Lung (tissue), 11 donors: ENCODE measurements at regions not wholly inside any gene's neighbourhood (a gene's known extent, or its start where the extent isn't known, plus 50 kb on each side); places are given as distances from the start of the nearest gene placed in this dataset.

Experiments
- ATAC-seq: fragments of 200-7000 bp; cut with Tn5 transposase; one replicate; pipeline ENCODE4 v1.9.1; 2020; ENCODE audit warnings: moderate number of reproducible peaks; ENCODE audit not compliant: insufficient read depth, low FRiP score
- DNase-seq, 3 donors: peaks; one replicate each; pipeline ENCODE4 v3.0.0-alpha.2; 2013 to 2017
- H3K27ac ChIP-seq, 2 donors: one replicate each; pipeline ENCODE4 v1.5.1; 2013; ENCODE audit warnings: mild to moderate bottlenecking in 2 of 2, moderate library complexity in 2 of 2, control low read depth in 1 of 2, inconsistent platforms in 1 of 2, low read depth in 1 of 2, low read length in 1 of 2
- H3K27me3 ChIP-seq, 3 donors: one replicate each; pipeline ENCODE4 v1.5.1; 2013; ENCODE audit warnings: low read length in 2 of 3; ENCODE audit not compliant: control insufficient read depth in 3 of 3, insufficient read depth in 3 of 3
- H3K36me3 ChIP-seq, 4 donors: one replicate each; pipeline ENCODE4 v1.5.1; 2013; ENCODE audit warnings: low read length in 4 of 4, mild to moderate bottlenecking in 1 of 4, moderate library complexity in 1 of 4; ENCODE audit not compliant: control insufficient read depth in 4 of 4, insufficient read depth in 4 of 4
- H3K4me1 ChIP-seq, 5 donors: one replicate each; pipeline ENCODE4 v1.5.1; 2013; ENCODE audit warnings: low read length in 5 of 5, mild to moderate bottlenecking in 2 of 5, moderate library complexity in 1 of 5; ENCODE audit not compliant: control insufficient read depth in 5 of 5, insufficient read depth in 5 of 5
- H3K4me3 ChIP-seq: one replicate; pipeline ENCODE4 v1.5.1; 2013; ENCODE audit warnings: mild to moderate bottlenecking, control low read depth, moderate library complexity
- H3K9ac ChIP-seq, 2 donors: one replicate each; pipeline ENCODE4 v1.5.1; 2013; ENCODE audit warnings: low read length in 2 of 2, control low read depth in 1 of 2; ENCODE audit not compliant: insufficient read depth in 1 of 2
- H3K9me3 ChIP-seq, 4 donors: one replicate each; pipeline ENCODE4 v1.5.1; 2013; ENCODE audit warnings: low read length in 3 of 4, mild to moderate bottlenecking in 1 of 4, moderate library complexity in 1 of 4; ENCODE audit not compliant: control insufficient read depth in 4 of 4, insufficient read depth in 3 of 4
- whole genome bisulfite sequencing, 2 donors: extraction: QIAGEN DNeasy Blood & Tissue Kit; methylation state at CpG; one replicate each; pipeline ENCODE4 v1.1.7; 2013; 5-methylcytosine and 5-hydroxymethylcytosine counted together
- TF ChIP-seq, protein P1 (sequence below): IDR thresholded peaks from 2 replicates; pipeline ENCODE4 v1.5.1; 2012; ENCODE audit warnings: mild to moderate bottlenecking; ENCODE audit errors: control extremely low read depth, extremely low read depth
- donor health status: control.
- donor health status: control.
- donor health status: Bipolar disorder and iron deficiency.
- donor health status: healthy.
- donor health status: DM: yes; HTN: yes; CAD: no.

DNA sequence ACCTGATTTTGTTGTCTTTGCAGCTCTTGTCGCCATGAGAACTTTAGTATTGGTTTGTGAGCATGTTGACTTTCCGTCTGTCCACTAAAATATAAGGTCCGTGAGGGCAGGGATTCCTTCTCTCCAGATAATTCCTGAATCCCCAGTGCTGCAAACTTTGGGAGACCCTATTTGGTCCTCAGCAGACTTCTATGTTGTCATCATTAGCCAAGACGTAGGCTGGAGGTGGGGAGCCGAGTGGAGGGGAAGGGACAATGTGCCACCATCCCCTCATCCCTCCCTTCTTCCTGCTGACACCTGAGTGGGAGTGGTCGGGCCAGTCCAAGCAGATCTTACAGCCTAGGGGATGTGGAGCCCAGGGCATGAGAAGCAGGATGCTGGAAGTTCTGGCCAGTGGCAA, 690.6 kb downstream of the TBC1D22A start:
- no peak for DNase-seq
- Histone ChIP-seq H3K9me3 (peaks cover 0 to 11% (median 6%) of the 10 kb centered on the region in 4 donors), H3K36me3 (no peaks in the 10 kb centered on the region), H3K27ac (no peak overlapping the region), H3K9ac (no peak overlapping the region), H3K4me3 (no peak overlapping the region), H3K4me1 (no peaks in the 10 kb centered on the region), H3K27me3 (no peaks in the 10 kb centered on the region)
- WGBS, 2 donors = 89 to 97% methylated on average over 6 of the region's 6 CpGs
- TF ChIP-seq, protein P1, sequence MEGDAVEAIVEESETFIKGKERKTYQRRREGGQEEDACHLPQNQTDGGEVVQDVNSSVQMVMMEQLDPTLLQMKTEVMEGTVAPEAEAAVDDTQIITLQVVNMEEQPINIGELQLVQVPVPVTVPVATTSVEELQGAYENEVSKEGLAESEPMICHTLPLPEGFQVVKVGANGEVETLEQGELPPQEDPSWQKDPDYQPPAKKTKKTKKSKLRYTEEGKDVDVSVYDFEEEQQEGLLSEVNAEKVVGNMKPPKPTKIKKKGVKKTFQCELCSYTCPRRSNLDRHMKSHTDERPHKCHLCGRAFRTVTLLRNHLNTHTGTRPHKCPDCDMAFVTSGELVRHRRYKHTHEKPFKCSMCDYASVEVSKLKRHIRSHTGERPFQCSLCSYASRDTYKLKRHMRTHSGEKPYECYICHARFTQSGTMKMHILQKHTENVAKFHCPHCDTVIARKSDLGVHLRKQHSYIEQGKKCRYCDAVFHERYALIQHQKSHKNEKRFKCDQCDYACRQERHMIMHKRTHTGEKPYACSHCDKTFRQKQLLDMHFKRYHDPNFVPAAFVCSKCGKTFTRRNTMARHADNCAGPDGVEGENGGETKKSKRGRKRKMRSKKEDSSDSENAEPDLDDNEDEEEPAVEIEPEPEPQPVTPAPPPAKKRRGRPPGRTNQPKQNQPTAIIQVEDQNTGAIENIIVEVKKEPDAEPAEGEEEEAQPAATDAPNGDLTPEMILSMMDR = no peak
- ATAC-seq = no peak

DNA sequence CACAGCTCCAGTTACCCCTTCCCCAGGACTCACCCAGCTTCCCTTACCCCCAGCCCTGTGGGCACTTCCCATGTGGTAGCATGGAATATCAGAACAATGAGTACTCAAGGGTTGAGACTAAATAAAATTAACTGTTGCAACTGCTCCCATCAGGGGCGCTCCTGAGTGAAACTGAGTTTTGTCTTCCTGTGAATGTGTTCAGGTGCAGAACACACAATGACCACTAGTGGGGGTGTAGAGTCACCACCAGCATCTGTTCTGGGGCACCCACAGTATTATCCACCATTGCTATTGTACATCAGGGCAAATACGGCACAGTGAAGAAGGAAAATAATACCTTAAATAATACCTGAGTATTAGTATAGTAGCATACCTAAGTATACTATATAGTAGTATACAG, 689.7 kb downstream of the TBC1D22A start:
- peaks cover 0 to 11% (median 6%) of the 10 kb centered on the region in 4 donors for H3K9me3 ChIP-seq

DNA sequence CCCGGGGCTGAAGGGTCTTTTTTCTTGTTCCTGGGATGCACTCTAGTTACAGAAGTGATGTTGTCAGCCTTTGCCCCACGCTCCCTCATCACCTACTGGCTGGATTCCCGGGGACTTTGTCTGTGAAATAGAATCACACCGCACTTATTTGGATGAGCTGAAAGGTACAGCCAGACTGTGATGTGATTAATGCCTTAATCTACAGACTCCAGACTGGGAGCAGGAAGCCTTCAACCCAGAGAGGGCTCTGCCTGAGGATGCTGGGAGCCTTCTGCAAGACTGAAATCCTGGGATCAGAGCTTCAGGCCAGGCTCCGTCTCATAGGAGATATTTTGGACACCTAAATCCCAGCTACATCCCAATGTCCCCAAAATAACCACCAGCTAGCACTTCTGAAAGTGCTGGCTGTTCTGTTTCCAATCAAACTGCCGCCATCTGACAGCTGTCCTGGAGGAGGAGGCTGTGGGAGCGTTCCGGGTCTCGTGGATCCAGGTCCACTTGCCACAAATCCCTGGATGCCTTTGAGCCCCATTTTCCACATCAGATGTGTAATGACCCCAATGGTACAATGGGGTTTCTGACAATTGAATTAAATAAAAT, 688.5 kb downstream of the TBC1D22A start:
- peaks cover 0 to 11% (median 3%) of the 10 kb centered on the region in 4 donors for H3K9me3 ChIP-seq
- H3K9ac ChIP-seq = no peak overlapping the region
- ATAC-seq (no peak), DNase-seq (no peak)
- no peak overlapping the region for H3K27ac ChIP-seq
- no peaks in the 10 kb centered on the region for H3K36me3 ChIP-seq
- H3K4me3 ChIP-seq = no peak overlapping the region
- H3K27me3 ChIP-seq = no peaks in the 10 kb centered on the region
- H3K4me1 ChIP-seq = no peaks in the 10 kb centered on the region
- TF ChIP-seq, protein P1 = no peak
- WGBS, 2 donors = 82 to 87% methylated on average over 9 of the region's 9 CpGs

More for the DNA sequence above, 689.7 kb downstream of the TBC1D22A start:
- no peak for DNase-seq
- no peaks in the 10 kb centered on the region for H3K4me1 ChIP-seq
- ATAC-seq = peak; percentile 62
- 78 to 84% methylated on average over 2 of the region's 2 CpGs for WGBS, 2 donors
- no peak overlapping the region for H3K27ac ChIP-seq
- H3K36me3 ChIP-seq = no peaks in the 10 kb centered on the region
- TF ChIP-seq, protein P1 = no peak
- H3K9ac ChIP-seq = no peak overlapping the region
- no peak overlapping the region for H3K4me3 ChIP-seq
- no peaks in the 10 kb centered on the region for H3K27me3 ChIP-seq
